Adrenal gland (tissue), 9 donors: ENCODE measurements at regions not wholly inside any gene's neighbourhood (a gene's known extent, or its start where the extent isn't known, plus 50 kb on each side); places are given as distances from the start of the nearest gene placed in this dataset.

ENCODE experiments used
- DNase-seq, 7 donors: peaks; one replicate each; pipeline ENCODE4 v3.0.0-alpha.2; 2019 to 2020
- H3K27ac ChIP-seq, 5 donors: fragments of 200-600 bp; sonication (generic) in 4 of 5; 1 replicate in 3 of 5; 2 replicates in 2 of 5; pipeline versions ENCODE4 v1.5.1 to v1.8.0; 2016 to 2020; ENCODE audit warnings: mild to moderate bottlenecking in 1 of 5
- H3K27me3 ChIP-seq: fragments of 200-600 bp; 2 replicates; pipeline ENCODE4 v1.8.0; 2021
- H3K36me3 ChIP-seq, 2 donors: fragments of 200-600 bp; replicated peaks in 1 of 2; 1 replicate in 1 of 2; 2 replicates in 1 of 2; pipeline versions ENCODE4 v1.5.1 to v1.8.0; 2018 to 2022
- H3K4me1 ChIP-seq, 2 donors: fragments of 200-600 bp; replicated peaks in 1 of 2; 1 replicate in 1 of 2; 2 replicates in 1 of 2; pipeline versions ENCODE4 v1.5.1 to v1.8.0; 2018 to 2021
- H3K4me3 ChIP-seq, 4 donors: fragments of 200-600 bp; sonication (generic) in 3 of 4; one replicate each; pipeline ENCODE4 v1.5.1; 2016 to 2018
- H3K9me3 ChIP-seq, 3 donors: fragments of 200-600 bp; sonication (generic) in 1 of 3; replicated peaks in 1 of 3; 1 replicate in 2 of 3; 2 replicates in 1 of 3; pipeline versions ENCODE4 v1.5.1 to v1.8.0; 2016 to 2021
- POLR2A ChIP-seq, 2 donors: fragments of 450-650 bp; IDR thresholded peaks; one replicate each; pipeline ENCODE4 v1.6.1; 2017; ENCODE audit warnings: antibody characterized with exemption in 2 of 2, mild to moderate bottlenecking in 2 of 2, moderate library complexity in 1 of 2
- WGBS, 4 donors: extraction: QIAGEN DNeasy Blood & Tissue Kit in 2 of 4; methylation state at CpG; one replicate each; pipeline versions ENCODE4 v1.1.5 to v1.1.7; 2013 to 2017; 5-methylcytosine and 5-hydroxymethylcytosine counted together
- intact Hi-C, 2 donors: fragments of 100-400 bp; cut with DNase I; formaldehyde crosslinking; loops; one replicate each; pipeline versions ENCODE4 v1.14.1 to v1.15.0; 2022 to 2023
- TF ChIP-seq, protein P1 (sequence below), 6 experiments: fragments of 450-650 bp in 4 of 6; fragments of 200-600 bp in 2 of 6; sonication (generic) in 1 of 6; IDR thresholded peaks; 1 replicate in 5 of 6; 2 replicates in 1 of 6; pipeline versions ENCODE4 v1.5.1 to v1.8.0; 2016 to 2021; ENCODE audit warnings: antibody characterized with exemption in 6 of 6, mild to moderate bottlenecking in 2 of 6, moderate library complexity in 1 of 6
- donor health status: healthy with polysubstance abuse.
- donor health status: Bipolar disorder and iron deficiency.
- donor health status: DM: yes; HTN: yes; CAD: no.
- donor health status: DM: no; HTN: no; CAD: no.
- donor health status: DM: no; HTN: no; CAD: no.

DNA sequence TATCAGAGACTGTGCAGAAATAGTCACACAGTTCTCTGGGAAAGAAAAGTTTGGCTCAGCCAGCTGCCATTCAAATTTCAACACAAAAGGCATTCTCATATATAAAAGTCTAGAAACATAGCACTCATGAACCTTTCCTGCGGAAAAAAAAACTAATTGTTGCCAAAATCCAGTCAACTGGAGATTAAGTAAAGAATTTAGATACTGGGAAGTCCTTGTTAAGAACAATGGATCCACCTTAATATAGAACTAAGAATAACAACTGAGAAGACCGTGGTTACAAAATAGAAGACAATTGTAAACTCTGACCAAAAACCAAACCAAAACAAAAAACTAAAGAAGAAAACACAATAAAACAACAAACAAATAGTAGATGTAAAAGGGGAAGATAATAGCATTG lies 238.8 kb upstream of the PCSK5 start:
- WGBS, 4 donors: 53 to 75% (median 68%) methylated on average over 2 of the region's 2 CpGs
- H3K27ac ChIP-seq: no peak overlapping the region
- DNase-seq: no peak
- H3K36me3 ChIP-seq: no peaks in the 10 kb centered on the region
- TF ChIP-seq, protein P1, sequence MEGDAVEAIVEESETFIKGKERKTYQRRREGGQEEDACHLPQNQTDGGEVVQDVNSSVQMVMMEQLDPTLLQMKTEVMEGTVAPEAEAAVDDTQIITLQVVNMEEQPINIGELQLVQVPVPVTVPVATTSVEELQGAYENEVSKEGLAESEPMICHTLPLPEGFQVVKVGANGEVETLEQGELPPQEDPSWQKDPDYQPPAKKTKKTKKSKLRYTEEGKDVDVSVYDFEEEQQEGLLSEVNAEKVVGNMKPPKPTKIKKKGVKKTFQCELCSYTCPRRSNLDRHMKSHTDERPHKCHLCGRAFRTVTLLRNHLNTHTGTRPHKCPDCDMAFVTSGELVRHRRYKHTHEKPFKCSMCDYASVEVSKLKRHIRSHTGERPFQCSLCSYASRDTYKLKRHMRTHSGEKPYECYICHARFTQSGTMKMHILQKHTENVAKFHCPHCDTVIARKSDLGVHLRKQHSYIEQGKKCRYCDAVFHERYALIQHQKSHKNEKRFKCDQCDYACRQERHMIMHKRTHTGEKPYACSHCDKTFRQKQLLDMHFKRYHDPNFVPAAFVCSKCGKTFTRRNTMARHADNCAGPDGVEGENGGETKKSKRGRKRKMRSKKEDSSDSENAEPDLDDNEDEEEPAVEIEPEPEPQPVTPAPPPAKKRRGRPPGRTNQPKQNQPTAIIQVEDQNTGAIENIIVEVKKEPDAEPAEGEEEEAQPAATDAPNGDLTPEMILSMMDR (IDR thresholded peaks at IDR 0.05): no peak
- TF ChIP-seq POLR2A (IDR thresholded peaks at IDR 0.05): no peak
- H3K9me3 ChIP-seq: no peaks in the 10 kb centered on the region
- H3K27me3 ChIP-seq: no peaks in the 10 kb centered on the region
- intact Hi-C loops: no loop called here
- H3K4me1 ChIP-seq: no peaks in the 10 kb centered on the region
- no peak overlapping the region for H3K4me3 ChIP-seq

DNA sequence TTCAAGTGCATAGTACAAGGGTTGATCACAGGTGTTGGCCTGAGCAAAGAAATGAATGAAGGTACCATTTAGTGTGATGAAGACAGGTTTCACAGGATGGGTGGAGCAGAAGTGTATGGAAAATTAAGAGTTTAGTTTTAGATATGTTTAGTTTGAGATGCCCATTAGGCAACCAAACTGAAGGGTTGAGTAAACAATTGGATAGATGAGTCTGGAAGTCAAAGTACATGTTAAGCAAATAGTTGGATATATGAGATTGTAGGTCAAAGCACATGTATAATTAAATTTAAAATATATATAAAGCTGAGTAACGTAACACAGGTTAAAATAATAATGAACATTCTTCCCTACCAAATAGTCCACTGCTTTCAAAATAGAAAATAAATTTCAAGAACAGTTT lies 237.1 kb upstream of the PCSK5 start:
- Histone ChIP-seq H3K4me3 (no peak overlapping the region), H3K36me3 (no peaks in the 10 kb centered on the region), H3K27me3 (no peaks in the 10 kb centered on the region), H3K27ac (no peak overlapping the region), H3K4me1 (no peaks in the 10 kb centered on the region), H3K9me3 (no peaks in the 10 kb centered on the region)
- no peak for DNase-seq
- intact Hi-C loops: no loop called here
- WGBS, 4 donors: 68 to 92% (median 81%) methylated on average over 1 of the region's 1 CpG
- TF ChIP-seq POLR2A (IDR thresholded peaks at IDR 0.05): no peak
- TF ChIP-seq, protein P1 (IDR thresholded peaks at IDR 0.05): no peak

DNA sequence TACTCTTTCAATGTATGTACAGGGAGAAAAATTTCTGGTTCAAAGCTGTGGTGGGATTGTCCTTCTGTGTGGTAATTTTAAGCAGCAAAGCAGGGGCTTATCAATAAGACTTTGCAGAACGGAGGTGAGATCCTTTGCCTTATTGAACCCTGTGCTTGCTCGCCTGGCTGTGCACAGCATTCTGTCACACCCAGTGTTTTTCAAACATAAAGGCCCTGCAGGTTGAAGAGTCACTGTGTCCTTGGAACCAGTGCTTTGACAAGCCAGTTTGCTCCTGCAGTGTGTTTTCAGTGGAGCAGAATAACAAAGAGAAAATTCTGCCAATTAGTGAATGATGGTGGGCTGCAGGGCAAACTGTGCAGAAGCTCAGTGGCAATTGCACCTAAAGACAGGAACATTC lies 236.7 kb upstream of the PCSK5 start:
- intact Hi-C loops: no loop called here
- no peak for DNase-seq
- TF ChIP-seq POLR2A (IDR thresholded peaks at IDR 0.05): no peak
- TF ChIP-seq, protein P1 (IDR thresholded peaks at IDR 0.05): no peak
- no peak overlapping the region for H3K4me3 ChIP-seq
- no peaks in the 10 kb centered on the region for H3K4me1 ChIP-seq
- no peak overlapping the region for H3K27ac ChIP-seq
- H3K27me3 ChIP-seq: no peaks in the 10 kb centered on the region
- H3K9me3 ChIP-seq: no peaks in the 10 kb centered on the region
- no peaks in the 10 kb centered on the region for H3K36me3 ChIP-seq
- 57 to 79% (median 68%) methylated on average over 2 of the region's 2 CpGs for WGBS, 4 donors

DNA sequence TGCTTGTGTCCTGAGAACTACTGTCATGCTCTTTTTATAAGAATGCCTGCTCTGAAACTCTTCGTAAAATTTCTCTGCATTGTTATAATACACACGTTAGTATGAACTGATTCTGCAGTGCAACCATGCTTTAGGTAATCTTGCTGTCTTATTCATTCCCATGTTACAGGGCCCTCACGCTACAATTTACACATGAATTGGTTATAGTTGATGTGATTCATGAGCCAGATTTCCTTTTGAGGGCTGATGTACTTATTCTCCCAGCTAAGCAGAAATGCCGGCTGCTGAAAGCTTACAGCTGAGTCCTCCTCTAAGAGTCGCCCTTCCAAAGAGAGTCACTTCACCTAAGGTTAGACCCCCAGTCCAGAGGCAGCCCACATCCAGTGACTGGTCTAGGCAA lies 233.5 kb upstream of the PCSK5 start:
- no peak overlapping the region for H3K4me3 ChIP-seq
- H3K9me3 ChIP-seq: no peaks in the 10 kb centered on the region
- 64 to 72% (median 67%) methylated on average over 5 of the region's 5 CpGs for WGBS, 4 donors
- H3K27me3 ChIP-seq: no peaks in the 10 kb centered on the region
- H3K36me3 ChIP-seq: no peaks in the 10 kb centered on the region
- intact Hi-C loops: no loop called here
- TF ChIP-seq, protein P1 (IDR thresholded peaks at IDR 0.05): no peak
- TF ChIP-seq POLR2A (IDR thresholded peaks at IDR 0.05): no peak
- H3K27ac ChIP-seq: no peak overlapping the region
- H3K4me1 ChIP-seq: no peaks in the 10 kb centered on the region
- no peak for DNase-seq
